Testis (tissue), 2 donors: ENCODE measurements at regions not wholly inside any gene's neighbourhood (a gene's known extent, or its start where the extent isn't known, plus 50 kb on each side); places are given as distances from the start of the nearest gene placed in this dataset.
"Not testable (repeated sequence)": the region's sequence is repeated elsewhere in the genome, so short reads cannot be mapped to it uniquely, and the experiment has no call there.

ENCODE experiments used
- DNase-seq: peaks from one replicate; pipeline ENCODE4 v3.0.0-alpha.2; 2019
- H3K27ac ChIP-seq, 2 donors: fragments of 200-600 bp; sonication (generic); one replicate each; pipeline ENCODE4 v1.5.1; 2019
- H3K27me3 ChIP-seq: fragments of 200-600 bp; sonication (generic); one replicate; pipeline ENCODE4 v1.5.1; 2019
- H3K36me3 ChIP-seq: fragments of 200-600 bp; sonication (generic); one replicate; pipeline ENCODE4 v1.5.1; 2017; ENCODE audit warnings: low read depth; ENCODE audit errors: missing control alignments
- H3K4me1 ChIP-seq: fragments of 200-600 bp; sonication (generic); one replicate; pipeline ENCODE4 v1.5.1; 2019
- H3K4me3 ChIP-seq, 2 donors: fragments of 200-600 bp; sonication (generic); one replicate each; pipeline ENCODE4 v1.5.1; 2017 to 2019
- H3K9me3 ChIP-seq: fragments of 200-600 bp; sonication (generic); one replicate; pipeline ENCODE4 v1.5.1; 2017
- CTCF ChIP-seq, 3 experiments: fragments of 450-650 bp in 2 of 3; fragments of 200-600 bp in 1 of 3; sonication (generic) in 1 of 3; IDR thresholded peaks; one replicate each; pipeline ENCODE4 v1.5.1; 2016 to 2019; ENCODE audit warnings: antibody characterized with exemption in 3 of 3, mild to moderate bottlenecking in 2 of 3, moderate library complexity in 1 of 3
- POLR2A ChIP-seq: fragments of 450-650 bp; IDR thresholded peaks from one replicate; pipeline ENCODE4 v1.6.1; 2017; ENCODE audit warnings: antibody characterized with exemption, mild to moderate bottlenecking, moderate library complexity
- whole genome bisulfite sequencing, 2 donors: methylation state at CpG; one replicate each; pipeline ENCODE4 v1.1.5; 2018; 5-methylcytosine and 5-hydroxymethylcytosine counted together
- intact Hi-C: fragments of 100-400 bp; cut with DNase I; formaldehyde crosslinking; loops from one replicate; pipeline ENCODE4 v1.15.1; 2023; ENCODE audit warnings: low total_unique reads

GRCh38 chr12:58106195-58106594 lies 164.8 kb downstream of the ATP23 start:
- no peak overlapping the region for H3K27ac ChIP-seq
- H3K4me1 ChIP-seq: no peaks in the 10 kb centered on the region
- intact Hi-C loops: no loop called here
- WGBS, 2 donors: 86 to 92% methylated on average over 3 of the region's 3 CpGs
- H3K4me3 ChIP-seq: no peak overlapping the region
- H3K9me3 ChIP-seq: no peaks in the 10 kb centered on the region
- no peaks in the 10 kb centered on the region for H3K27me3 ChIP-seq
- DNase-seq: no peak
- TF ChIP-seq POLR2A: no peak
- TF ChIP-seq CTCF (IDR thresholded peaks at IDR 0.05): no peak
- H3K36me3 ChIP-seq: no peaks in the 10 kb centered on the region

- Histone ChIP-seq H3K27me3 (no peaks in the 10 kb centered on the region), H3K36me3 (no peaks in the 10 kb centered on the region), H3K9me3 (no peaks in the 10 kb centered on the region), H3K27ac (no peak overlapping the region), H3K4me3 (no peak overlapping the region), H3K4me1 (no peaks in the 10 kb centered on the region)
- WGBS, 2 donors: 73 to 78% methylated on average over 3 of the region's 3 CpGs
- no peak for DNase-seq
- TF ChIP-seq POLR2A (no peak), CTCF (IDR thresholded peaks at IDR 0.05) (no peak)
- intact Hi-C loops: no loop called here
Measured at GRCh38 chr12:58117201-58117600, 175.8 kb downstream of the ATP23 start.

- no peak for TF ChIP-seq POLR2A
- TF ChIP-seq CTCF (IDR thresholded peaks at IDR 0.05): no peak
- Histone ChIP-seq H3K27ac (no peak overlapping the region), H3K27me3 (no peaks in the 10 kb centered on the region), H3K36me3 (no peaks in the 10 kb centered on the region), H3K4me3 (no peak overlapping the region), H3K4me1 (no peaks in the 10 kb centered on the region), H3K9me3 (no peaks in the 10 kb centered on the region)
- 78 to 84% methylated on average over 4 of the region's 4 CpGs for WGBS, 2 donors
- intact Hi-C loops: no loop called here
- DNase-seq: no peak
Measured at GRCh38 chr12:58117667-58118066, 176.3 kb downstream of the ATP23 start.

- DNase-seq, H3K27ac ChIP-seq, H3K36me3 ChIP-seq, H3K4me3 ChIP-seq, H3K4me1 ChIP-seq, H3K9me3 ChIP-seq, H3K27me3 ChIP-seq, intact Hi-C loops: not testable (repeated sequence)
Measured at GRCh38 chr12:58125761-58126160, 184.4 kb downstream of the ATP23 start.

- H3K27ac ChIP-seq: no peak overlapping the region
- H3K9me3 ChIP-seq: no peaks in the 10 kb centered on the region
- 72 to 79% methylated on average over 5 of the region's 5 CpGs for WGBS, 2 donors
- H3K4me1 ChIP-seq: no peaks in the 10 kb centered on the region
- DNase-seq: no peak
- no peak overlapping the region for H3K4me3 ChIP-seq
- H3K36me3 ChIP-seq: no peaks in the 10 kb centered on the region
- H3K27me3 ChIP-seq: no peaks in the 10 kb centered on the region
- intact Hi-C loops: no loop called here
- no peak for TF ChIP-seq CTCF (IDR thresholded peaks at IDR 0.05)
- no peak for TF ChIP-seq POLR2A
Measured at GRCh38 chr12:58131986-58132755, 190.8 kb downstream of the ATP23 start.
